HL-60 (cell line): ENCODE measurements at regions not wholly inside any gene's neighbourhood (a gene's known extent, or its start where the extent isn't known, plus 50 kb on each side); places are given as distances from the start of the nearest gene placed in this dataset.
"Not testable (repeated sequence)": the region's sequence is repeated elsewhere in the genome, so short reads cannot be mapped to it uniquely, and the experiment has no call there.

Experiments
- REST ChIP-seq: IDR thresholded peaks from 2 replicates; pipeline ENCODE4 v1.6.1; 2012; ENCODE audit warnings: low read depth; ENCODE audit not compliant: insufficient replicate concordance
- TF ChIP-seq, protein P1 (sequence below): IDR thresholded peaks from one replicate; pipeline ENCODE4 v1.5.1; 2011; ENCODE audit warnings: low read length, control low read depth, inconsistent platforms; ENCODE audit not compliant: insufficient read depth

DNA sequence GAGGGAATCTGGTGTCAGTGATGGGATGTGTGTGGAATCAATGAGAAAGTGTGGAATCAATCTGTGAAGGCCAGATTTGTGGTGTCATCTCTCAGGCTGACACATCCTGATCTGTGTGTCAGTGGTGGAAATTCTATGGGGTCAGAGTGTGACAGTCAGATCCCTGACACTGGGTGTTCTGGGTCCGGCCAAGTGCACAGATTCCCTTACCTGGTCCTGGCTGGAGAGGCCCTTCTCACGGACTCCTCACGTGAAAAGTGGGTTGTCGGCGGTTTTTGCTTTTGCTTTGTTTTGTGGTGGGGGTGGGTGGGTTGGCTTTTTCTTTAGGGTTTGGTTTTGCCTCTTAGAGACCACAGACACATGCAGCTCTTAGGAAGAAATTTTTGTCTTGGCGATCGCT is 618.0 kb downstream of the KCNJ18 start:
- not testable (repeated sequence) for TF ChIP-seq REST
- TF ChIP-seq, protein P1, sequence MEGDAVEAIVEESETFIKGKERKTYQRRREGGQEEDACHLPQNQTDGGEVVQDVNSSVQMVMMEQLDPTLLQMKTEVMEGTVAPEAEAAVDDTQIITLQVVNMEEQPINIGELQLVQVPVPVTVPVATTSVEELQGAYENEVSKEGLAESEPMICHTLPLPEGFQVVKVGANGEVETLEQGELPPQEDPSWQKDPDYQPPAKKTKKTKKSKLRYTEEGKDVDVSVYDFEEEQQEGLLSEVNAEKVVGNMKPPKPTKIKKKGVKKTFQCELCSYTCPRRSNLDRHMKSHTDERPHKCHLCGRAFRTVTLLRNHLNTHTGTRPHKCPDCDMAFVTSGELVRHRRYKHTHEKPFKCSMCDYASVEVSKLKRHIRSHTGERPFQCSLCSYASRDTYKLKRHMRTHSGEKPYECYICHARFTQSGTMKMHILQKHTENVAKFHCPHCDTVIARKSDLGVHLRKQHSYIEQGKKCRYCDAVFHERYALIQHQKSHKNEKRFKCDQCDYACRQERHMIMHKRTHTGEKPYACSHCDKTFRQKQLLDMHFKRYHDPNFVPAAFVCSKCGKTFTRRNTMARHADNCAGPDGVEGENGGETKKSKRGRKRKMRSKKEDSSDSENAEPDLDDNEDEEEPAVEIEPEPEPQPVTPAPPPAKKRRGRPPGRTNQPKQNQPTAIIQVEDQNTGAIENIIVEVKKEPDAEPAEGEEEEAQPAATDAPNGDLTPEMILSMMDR, result not testable (repeated sequence)
